ENCODE measurements at regions not wholly inside any gene's neighbourhood (a gene's known extent, or its start where the extent isn't known, plus 50 kb on each side); places are given as distances from the start of the nearest gene placed in this dataset.

GRCh38 chr1:83011265-83011664 is 987.7 kb downstream of the TTLL7 start:
- DNase-seq, result no peak
- H3K27ac ChIP-seq, result no peak overlapping the region
- no peak for ATAC-seq (ENCODE audit: low FRiP score in 2 of 2)
- H3K4me3 ChIP-seq, result no peak overlapping the region
- WGBS, 2 donors, result 67 to 83% methylated on average over 1 of the region's 1 CpG
- no peak for TF ChIP-seq POLR2A (IDR thresholded peaks at IDR 0.05)
- no peak for TF ChIP-seq EP300 (IDR thresholded peaks at IDR 0.05)
- TF ChIP-seq POLR2AphosphoS5 (IDR thresholded peaks at IDR 0.05), result no peak
- TF ChIP-seq CTCF (IDR thresholded peaks at IDR 0.05), result no peak
- H3K4me1 ChIP-seq, result no peaks in the 10 kb centered on the region
- no peaks in the 10 kb centered on the region for H3K36me3 ChIP-seq
- H3K27me3 ChIP-seq, result no peaks in the 10 kb centered on the region
- H3K9me3 ChIP-seq, result no peaks in the 10 kb centered on the region

- no peak overlapping the region for H3K27ac ChIP-seq
- no peak for DNase-seq
- no peaks in the 10 kb centered on the region for H3K36me3 ChIP-seq
- H3K4me1 ChIP-seq, result no peaks in the 10 kb centered on the region
- no peak for ATAC-seq (ENCODE audit: low FRiP score in 2 of 2)
- TF ChIP-seq CTCF (IDR thresholded peaks at IDR 0.05), result no peak
- TF ChIP-seq EP300 (IDR thresholded peaks at IDR 0.05), result no peak
- TF ChIP-seq POLR2AphosphoS5 (IDR thresholded peaks at IDR 0.05), result no peak
- TF ChIP-seq POLR2A (IDR thresholded peaks at IDR 0.05), result no peak
- no peaks in the 10 kb centered on the region for H3K27me3 ChIP-seq
- 87 to 90% methylated on average over 3 of the region's 3 CpGs for WGBS, 2 donors
- H3K4me3 ChIP-seq, result no peak overlapping the region
- H3K9me3 ChIP-seq, result no peaks in the 10 kb centered on the region
Measured at GRCh38 chr1:83006271-83006670, 992.7 kb downstream of the TTLL7 start.

- H3K27ac ChIP-seq, result no peak overlapping the region
- WGBS, 2 donors, result 88 to 92% methylated on average over 4 of the region's 4 CpGs
- no peaks in the 10 kb centered on the region for H3K36me3 ChIP-seq
- H3K4me1 ChIP-seq, result no peaks in the 10 kb centered on the region
- ATAC-seq (ENCODE audit: low FRiP score in 2 of 2) (no peak), DNase-seq (no peak)
- H3K9me3 ChIP-seq, result no peaks in the 10 kb centered on the region
- TF ChIP-seq CTCF (IDR thresholded peaks at IDR 0.05), result no peak
- TF ChIP-seq POLR2AphosphoS5 (IDR thresholded peaks at IDR 0.05), result no peak
- no peaks in the 10 kb centered on the region for H3K27me3 ChIP-seq
- no peak overlapping the region for H3K4me3 ChIP-seq
Measured at GRCh38 chr1:83000286-83000685, 998.6 kb downstream of the TTLL7 start.

GRCh38 chr1:82995951-82996350 is 1003.0 kb downstream of the TTLL7 start:
- no peak for TF ChIP-seq CTCF (IDR thresholded peaks at IDR 0.05)
- TF ChIP-seq EP300 (IDR thresholded peaks at IDR 0.05), result no peak
- no peak for TF ChIP-seq POLR2A (IDR thresholded peaks at IDR 0.05)
- no peak for TF ChIP-seq POLR2AphosphoS5 (IDR thresholded peaks at IDR 0.05)
- no peak for ATAC-seq (ENCODE audit: low FRiP score in 2 of 2)
- Histone ChIP-seq H3K27ac (no peak overlapping the region), H3K4me3 (no peak overlapping the region), H3K9me3 (peaks cover 0 to 3% (median 0%) of the 10 kb centered on the region in 4 donors), H3K4me1 (no peaks in the 10 kb centered on the region), H3K36me3 (no peaks in the 10 kb centered on the region), H3K27me3 (no peaks in the 10 kb centered on the region)
- 59 to 66% methylated on average over 2 of the region's 2 CpGs for WGBS, 2 donors
- DNase-seq, result no peak

GRCh38 chr1:82994616-82995263 is 1004.2 kb downstream of the TTLL7 start:
- Histone ChIP-seq H3K27me3 (no peaks in the 10 kb centered on the region), H3K27ac (no peak overlapping the region), H3K9me3 (peaks cover 0 to 3% (median 0%) of the 10 kb centered on the region in 4 donors), H3K4me3 (no peak overlapping the region), H3K4me1 (no peaks in the 10 kb centered on the region), H3K36me3 (no peaks in the 10 kb centered on the region)
- no peak for ATAC-seq (ENCODE audit: low FRiP score in 2 of 2)
- WGBS, 2 donors, result 35 to 53% methylated on average over 3 of the region's 3 CpGs
- no peak for DNase-seq
- TF ChIP-seq POLR2A (IDR thresholded peaks at IDR 0.05), result no peak
- TF ChIP-seq CTCF (IDR thresholded peaks at IDR 0.05), result no peak
- TF ChIP-seq POLR2AphosphoS5 (IDR thresholded peaks at IDR 0.05), result no peak
- no peak for TF ChIP-seq EP300 (IDR thresholded peaks at IDR 0.05)

Data from upper lobe of left lung (tissue), 6 donors.